ENCODE measurements at regions not wholly inside any gene's neighbourhood (a gene's known extent, or its start where the extent isn't known, plus 50 kb on each side); places are given as distances from the start of the nearest gene placed in this dataset.
A peak's percentile ranks its signal among the peaks of the same experiment; 100 is the strongest.

DNA sequence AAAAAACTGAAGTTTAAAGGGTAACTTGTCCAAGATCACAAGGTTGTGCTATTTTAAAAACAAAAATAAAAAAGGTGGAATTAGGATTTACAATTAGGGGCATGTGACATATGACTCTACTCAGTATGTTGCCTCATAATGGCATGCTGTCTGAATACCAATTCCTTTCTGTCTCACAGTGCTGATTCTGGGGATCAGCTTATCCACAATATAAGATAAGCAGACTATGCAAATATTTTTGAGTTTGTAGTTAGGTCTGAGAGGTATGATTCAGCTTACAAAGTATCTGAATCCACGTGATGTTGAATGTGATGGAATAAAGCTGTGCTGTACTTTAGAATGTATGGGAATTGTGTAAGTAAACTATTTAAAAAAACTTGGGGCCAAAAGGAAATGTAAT is 216.6 kb downstream of the HHIPL2 start:
- Histone ChIP-seq H3K4me2 (ENCODE audit: low read length, poor library complexity, severe bottlenecking) (no peak overlapping the region), H3K4ac (ENCODE audit: low read depth in 1 of 2, low read length in 2 of 2) (no peak overlapping the region), H2BK5ac (ENCODE audit: low read depth, low read length, poor library complexity, severe bottlenecking) (no peak overlapping the region), H4K8ac (ENCODE audit: low read length) (no peak overlapping the region), H3K27ac (ENCODE audit: low read length, poor library complexity, severe bottlenecking) (no peak overlapping the region), H2BK120ac (ENCODE audit: low read depth, low read length) (no peak overlapping the region), H3K18ac (ENCODE audit: low read depth in 1 of 2, low read length in 2 of 2) (no peak overlapping the region), H3K9ac (ENCODE audit: low read length) (no peak overlapping the region), H4K91ac (ENCODE audit: low read length) (no peak overlapping the region), H3K27me3 (ENCODE audit: control insufficient read depth in 1 of 2, insufficient read depth in 1 of 2, low read length in 2 of 2) (no peaks in the 10 kb centered on the region), H2AFZ (ENCODE audit: low read depth, low read length) (no peak overlapping the region), H3K4me1 (ENCODE audit: control insufficient read depth, insufficient read depth, low read depth, low read length) (no peaks in the 10 kb centered on the region), H2BK15ac (ENCODE audit: low read depth, poor library complexity, severe bottlenecking) (no peak overlapping the region), H3K36me3 (ENCODE audit: control insufficient read depth in 1 of 2, insufficient read depth in 2 of 2, low read depth in 1 of 2, low read length in 2 of 2) (no peaks in the 10 kb centered on the region), H3K14ac (ENCODE audit: low read length in 2 of 2) (no peak overlapping the region), H2BK12ac (ENCODE audit: low read length in 2 of 2) (no peak overlapping the region), H3K4me3 (ENCODE audit: insufficient read depth in 1 of 2, low read depth in 1 of 2, low read length in 2 of 2) (no peak overlapping the region), H3K9me3 (ENCODE audit: control insufficient read depth, low read length) (no peaks in the 10 kb centered on the region), H3K23ac (ENCODE audit: low read length in 2 of 2) (no peak overlapping the region), H2AK5ac (ENCODE audit: low read length, severe bottlenecking) (no peak overlapping the region), H3K79me1 (replicated peaks; ENCODE audit: low read length, poor library complexity, severe bottlenecking) (no peaks in the 10 kb centered on the region)
- 20% methylated on average over 1 of the region's 1 CpG for WGBS
- DNase-seq = peak; percentile 88

DNA sequence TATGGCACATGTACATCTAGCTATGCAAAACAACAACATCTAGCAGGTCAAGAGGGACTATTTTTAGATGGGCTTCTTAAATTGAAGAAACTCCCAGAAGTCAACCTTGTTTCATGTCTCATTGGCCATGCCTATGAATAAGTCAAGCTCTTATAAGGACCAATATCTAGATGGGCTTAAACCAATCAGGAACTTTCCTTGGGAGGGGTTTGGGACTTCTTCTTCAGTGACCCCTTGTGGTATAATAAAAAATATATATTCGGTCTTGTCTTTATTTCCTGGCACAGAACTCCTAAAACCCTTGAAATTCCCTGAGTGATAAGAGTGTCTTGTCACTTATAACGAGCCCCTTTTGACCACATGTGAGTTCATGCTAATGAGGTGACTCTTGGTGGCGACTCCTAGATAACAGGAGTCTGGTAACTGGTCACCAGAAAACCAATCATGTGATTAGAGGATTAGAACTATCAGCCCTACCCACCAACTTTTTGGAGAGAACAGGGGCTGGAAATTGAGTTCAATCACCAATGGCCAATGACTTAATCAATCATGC is 218.3 kb downstream of the HHIPL2 start:
- Histone ChIP-seq H4K91ac (ENCODE audit: low read length) (no peak overlapping the region), H3K14ac (ENCODE audit: low read length in 2 of 2) (no peak overlapping the region), H3K79me1 (replicated peaks; ENCODE audit: low read length, poor library complexity, severe bottlenecking) (no peaks in the 10 kb centered on the region), H2BK5ac (ENCODE audit: low read depth, low read length, poor library complexity, severe bottlenecking) (no peak overlapping the region), H2BK120ac (ENCODE audit: low read depth, low read length) (no peak overlapping the region), H3K4ac (ENCODE audit: low read depth in 1 of 2, low read length in 2 of 2) (no peak overlapping the region), H4K8ac (ENCODE audit: low read length) (no peak overlapping the region), H3K4me1 (ENCODE audit: control insufficient read depth, insufficient read depth, low read depth, low read length) (no peaks in the 10 kb centered on the region), H3K4me2 (ENCODE audit: low read length, poor library complexity, severe bottlenecking) (no peak overlapping the region), H2AFZ (ENCODE audit: low read depth, low read length) (no peak overlapping the region), H3K27ac (ENCODE audit: low read length, poor library complexity, severe bottlenecking) (no peak overlapping the region), H3K36me3 (ENCODE audit: control insufficient read depth in 1 of 2, insufficient read depth in 2 of 2, low read depth in 1 of 2, low read length in 2 of 2) (no peaks in the 10 kb centered on the region), H2BK15ac (ENCODE audit: low read depth, poor library complexity, severe bottlenecking) (no peak overlapping the region), H3K9me3 (ENCODE audit: control insufficient read depth, low read length) (no peaks in the 10 kb centered on the region), H2AK5ac (ENCODE audit: low read length, severe bottlenecking) (no peak overlapping the region), H3K23ac (ENCODE audit: low read length in 2 of 2) (no peak overlapping the region), H2BK12ac (ENCODE audit: low read length in 2 of 2) (no peak overlapping the region), H3K4me3 (ENCODE audit: insufficient read depth in 1 of 2, low read depth in 1 of 2, low read length in 2 of 2) (no peak overlapping the region), H3K9ac (ENCODE audit: low read length) (no peak overlapping the region), H3K18ac (ENCODE audit: low read depth in 1 of 2, low read length in 2 of 2) (no peak overlapping the region), H3K27me3 (ENCODE audit: control insufficient read depth in 1 of 2, insufficient read depth in 1 of 2, low read length in 2 of 2) (no peaks in the 10 kb centered on the region)
- DNase-seq = no peak
- WGBS = 85% methylated on average over 2 of the region's 3 CpGs

DNA sequence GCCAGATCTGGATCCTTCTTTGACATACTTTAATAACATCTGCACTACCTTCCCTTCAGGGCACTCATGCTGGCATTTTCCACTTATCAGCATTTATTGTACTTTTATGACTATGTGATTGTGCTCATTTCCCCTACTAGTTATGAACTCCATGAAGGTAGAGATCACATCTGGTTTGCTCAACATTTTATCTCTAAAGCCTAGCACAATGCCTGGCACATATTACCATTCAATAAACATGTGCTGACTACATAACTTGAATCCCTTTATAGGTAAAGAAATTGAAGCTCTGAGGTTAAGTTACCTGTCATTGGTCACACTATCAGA is 221.2 kb downstream of the HHIPL2 start:
- Histone ChIP-seq H2BK15ac (ENCODE audit: low read depth, poor library complexity, severe bottlenecking) (no peak overlapping the region), H4K8ac (ENCODE audit: low read length) (no peak overlapping the region), H2BK120ac (ENCODE audit: low read depth, low read length) (no peak overlapping the region), H2BK12ac (ENCODE audit: low read length in 2 of 2) (no peak overlapping the region), H4K91ac (ENCODE audit: low read length) (no peak overlapping the region), H3K18ac (ENCODE audit: low read depth in 1 of 2, low read length in 2 of 2) (no peak overlapping the region), H3K36me3 (ENCODE audit: control insufficient read depth in 1 of 2, insufficient read depth in 2 of 2, low read depth in 1 of 2, low read length in 2 of 2) (no peaks in the 10 kb centered on the region), H2AFZ (ENCODE audit: low read depth, low read length) (no peak overlapping the region), H3K4me3 (ENCODE audit: insufficient read depth in 1 of 2, low read depth in 1 of 2, low read length in 2 of 2) (no peak overlapping the region), H3K9ac (ENCODE audit: low read length) (no peak overlapping the region), H3K27me3 (ENCODE audit: control insufficient read depth in 1 of 2, insufficient read depth in 1 of 2, low read length in 2 of 2) (no peaks in the 10 kb centered on the region), H2AK5ac (ENCODE audit: low read length, severe bottlenecking) (no peak overlapping the region), H3K14ac (ENCODE audit: low read length in 2 of 2) (no peak overlapping the region), H3K4me2 (ENCODE audit: low read length, poor library complexity, severe bottlenecking) (no peak overlapping the region), H3K4ac (ENCODE audit: low read depth in 1 of 2, low read length in 2 of 2) (no peak overlapping the region), H3K27ac (ENCODE audit: low read length, poor library complexity, severe bottlenecking) (no peak overlapping the region), H3K23ac (ENCODE audit: low read length in 2 of 2) (no peak overlapping the region), H2BK5ac (ENCODE audit: low read depth, low read length, poor library complexity, severe bottlenecking) (no peak overlapping the region), H3K79me1 (replicated peaks; ENCODE audit: low read length, poor library complexity, severe bottlenecking) (no peaks in the 10 kb centered on the region), H3K9me3 (ENCODE audit: control insufficient read depth, low read length) (no peaks in the 10 kb centered on the region), H3K4me1 (ENCODE audit: control insufficient read depth, insufficient read depth, low read depth, low read length) (no peaks in the 10 kb centered on the region)
- DNase-seq = no peak

DNA sequence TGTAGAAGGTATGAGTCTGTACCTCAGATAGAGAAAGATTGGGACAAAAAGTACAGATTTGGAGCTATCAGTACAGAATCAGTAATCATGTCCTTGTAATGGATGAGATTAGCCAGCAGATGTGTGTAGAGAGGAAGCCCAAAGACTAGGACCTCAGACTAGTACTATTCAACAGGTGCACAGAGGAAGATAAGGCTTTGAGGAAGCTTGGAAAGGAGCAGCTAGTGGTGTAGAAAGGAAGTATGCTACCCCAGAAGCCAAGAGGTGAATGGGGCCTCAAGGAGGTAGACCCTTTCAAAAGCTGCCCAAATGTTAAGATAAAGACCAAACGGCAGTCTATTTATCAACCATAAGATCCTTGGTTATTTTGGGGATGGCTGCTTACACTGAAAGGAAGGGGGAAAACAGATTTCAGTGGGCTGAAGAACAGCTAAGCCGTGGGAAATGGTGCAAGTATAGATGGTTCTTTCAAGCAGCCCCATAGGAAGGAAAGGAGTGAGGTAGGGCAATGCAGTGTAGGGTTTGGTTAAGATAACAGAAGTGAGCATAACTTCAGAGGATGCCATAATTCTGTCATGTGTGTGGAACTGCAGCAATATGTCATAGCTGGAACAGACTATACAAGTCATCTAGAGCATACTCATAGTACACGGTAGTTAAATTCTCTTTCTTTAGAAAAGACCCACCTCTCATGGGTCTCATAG is 221.7 kb downstream of the HHIPL2 start:
- H2BK120ac ChIP-seq (ENCODE audit: low read depth, low read length) = no peak overlapping the region
- WGBS = 95% methylated on average over 3 of the region's 3 CpGs
- no peak overlapping the region for H3K14ac ChIP-seq (ENCODE audit: low read length in 2 of 2)
- H3K23ac ChIP-seq (ENCODE audit: low read length in 2 of 2) = no peak overlapping the region
- no peak overlapping the region for H4K8ac ChIP-seq (ENCODE audit: low read length)
- no peak overlapping the region for H3K18ac ChIP-seq (ENCODE audit: low read depth in 1 of 2, low read length in 2 of 2)
- H3K36me3 ChIP-seq (ENCODE audit: control insufficient read depth in 1 of 2, insufficient read depth in 2 of 2, low read depth in 1 of 2, low read length in 2 of 2) = no peaks in the 10 kb centered on the region
- H2AK5ac ChIP-seq (ENCODE audit: low read length, severe bottlenecking) = no peak overlapping the region
- no peak overlapping the region for H2AFZ ChIP-seq (ENCODE audit: low read depth, low read length)
- H2BK15ac ChIP-seq (ENCODE audit: low read depth, poor library complexity, severe bottlenecking) = no peak overlapping the region
- no peak overlapping the region for H3K4me3 ChIP-seq (ENCODE audit: insufficient read depth in 1 of 2, low read depth in 1 of 2, low read length in 2 of 2)
- H4K91ac ChIP-seq (ENCODE audit: low read length) = no peak overlapping the region
- no peaks in the 10 kb centered on the region for H3K9me3 ChIP-seq (ENCODE audit: control insufficient read depth, low read length)
- no peaks in the 10 kb centered on the region for H3K79me1 ChIP-seq (replicated peaks; ENCODE audit: low read length, poor library complexity, severe bottlenecking)
- no peak overlapping the region for H3K9ac ChIP-seq (ENCODE audit: low read length)
- H3K27me3 ChIP-seq (ENCODE audit: control insufficient read depth in 1 of 2, insufficient read depth in 1 of 2, low read length in 2 of 2) = no peaks in the 10 kb centered on the region
- H3K4me2 ChIP-seq (ENCODE audit: low read length, poor library complexity, severe bottlenecking) = no peak overlapping the region
- no peak overlapping the region for H3K4ac ChIP-seq (ENCODE audit: low read depth in 1 of 2, low read length in 2 of 2)
- no peak overlapping the region for H2BK12ac ChIP-seq (ENCODE audit: low read length in 2 of 2)
- no peak overlapping the region for H2BK5ac ChIP-seq (ENCODE audit: low read depth, low read length, poor library complexity, severe bottlenecking)
- DNase-seq = no peak
- no peak overlapping the region for H3K27ac ChIP-seq (ENCODE audit: low read length, poor library complexity, severe bottlenecking)
- no peaks in the 10 kb centered on the region for H3K4me1 ChIP-seq (ENCODE audit: control insufficient read depth, insufficient read depth, low read depth, low read length)

All from mesenchymal stem cell (in vitro differentiated cells and primary cell).